Non-pigmented ciliary epithelial cell (primary cell): ENCODE measurements at regions not wholly inside any gene's neighbourhood (a gene's known extent, or its start where the extent isn't known, plus 50 kb on each side); places are given as distances from the start of the nearest gene placed in this dataset.

Source experiments
- DNase-seq: peaks from one replicate; pipeline ENCODE4 v3.0.0-alpha.2; 2010; ENCODE audit warnings: low read depth

GRCh38 chr4:144302704-144303536 is 162.4 kb upstream of the GYPA start:
- DNase-seq: no peak

- no peak for DNase-seq
Measured at GRCh38 chr4:144304025-144304424, 163.5 kb upstream of the GYPA start.

GRCh38 chr4:144310535-144310934 is 170.0 kb upstream of the GYPA start:
- no peak for DNase-seq

GRCh38 chr4:144313370-144313769 is 172.9 kb upstream of the GYPA start:
- no peak for DNase-seq

GRCh38 chr4:144316869-144317268 is 176.4 kb upstream of the GYPA start:
- DNase-seq: no peak

GRCh38 chr4:144318797-144319196 is 178.3 kb upstream of the GYPA start:
- DNase-seq: no peak

- no peak for DNase-seq
Measured at GRCh38 chr4:144336633-144337032, 196.1 kb upstream of the GYPA start.

- no peak for DNase-seq
Measured at GRCh38 chr4:144338148-144338547, 197.6 kb upstream of the GYPA start.

GRCh38 chr4:144338834-144339233 is 198.3 kb upstream of the GYPA start:
- DNase-seq: no peak

GRCh38 chr4:144340931-144341330 is 200.4 kb upstream of the GYPA start:
- DNase-seq: no peak

GRCh38 chr4:144342949-144343760 is 202.6 kb upstream of the GYPA start:
- no peak for DNase-seq

GRCh38 chr4:144347121-144347520 is 206.6 kb upstream of the GYPA start:
- no peak for DNase-seq

- no peak for DNase-seq
Measured at GRCh38 chr4:144350706-144351105, 210.2 kb upstream of the GYPA start.

GRCh38 chr4:144351306-144351705 is 210.8 kb upstream of the GYPA start:
- no peak for DNase-seq

- DNase-seq: no peak
Measured at GRCh38 chr4:144353292-144353691, 212.8 kb upstream of the GYPA start.

GRCh38 chr4:144355811-144356757 is 215.6 kb upstream of the GYPA start:
- DNase-seq: peak; percentile 87

GRCh38 chr4:144356941-144357381 is 216.4 kb upstream of the GYPA start:
- no peak for DNase-seq

- DNase-seq: no peak
Measured at GRCh38 chr4:144357975-144358374, 217.5 kb upstream of the GYPA start.

GRCh38 chr4:144360146-144360793 is 219.8 kb upstream of the GYPA start:
- DNase-seq: no peak

GRCh38 chr4:144362366-144362765 is 221.8 kb upstream of the GYPA start:
- DNase-seq: no peak

- no peak for DNase-seq
Measured at GRCh38 chr4:144363890-144364289, 223.4 kb upstream of the GYPA start.

- no peak for DNase-seq
Measured at GRCh38 chr4:144366425-144366824, 225.9 kb upstream of the GYPA start.
